Fibroblast of gingiva (primary cell): ENCODE measurements at regions not wholly inside any gene's neighbourhood (a gene's known extent, or its start where the extent isn't known, plus 50 kb on each side); places are given as distances from the start of the nearest gene placed in this dataset.
A peak's percentile ranks its signal among the peaks of the same experiment; 100 is the strongest.

Source experiments
- DNase-seq: peaks from one replicate; pipeline ENCODE4 v3.0.0-alpha.2; 2011; ENCODE audit warnings: low read depth

DNA sequence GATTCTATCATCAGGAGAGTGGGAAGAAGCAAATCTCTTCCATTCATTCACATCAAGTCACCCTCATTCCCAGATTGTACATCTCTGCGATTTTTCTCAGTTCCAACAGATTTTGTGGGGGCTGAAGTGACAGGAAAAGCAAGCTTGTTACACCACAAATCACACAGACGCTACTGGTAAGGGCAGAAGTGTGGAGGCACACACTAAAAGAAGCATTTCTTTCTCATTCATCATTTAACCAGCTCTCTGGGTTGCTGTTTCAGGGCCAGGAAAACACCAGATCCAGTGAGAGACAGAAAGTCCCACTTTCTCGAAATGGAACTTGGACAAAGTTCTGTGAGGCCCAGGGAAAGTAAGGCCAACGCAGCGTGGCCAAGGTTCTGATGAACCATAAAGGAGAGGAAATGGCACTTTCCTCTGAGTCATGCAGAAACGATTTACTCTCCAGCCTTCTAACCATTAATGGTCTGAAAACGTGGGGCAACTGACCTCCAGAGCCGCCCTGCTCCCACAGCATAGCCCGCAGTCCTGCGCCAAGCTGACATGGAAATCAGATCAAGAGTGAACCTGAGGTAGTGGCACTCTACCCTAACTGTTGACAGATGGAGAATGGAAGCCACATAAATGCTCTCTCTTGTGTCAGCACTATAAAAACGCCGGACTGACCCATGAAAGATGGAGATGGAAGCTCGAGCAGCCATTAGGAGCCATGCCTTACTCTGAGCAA lies 191.0 kb downstream of the C1D start:
- DNase-seq: peak; percentile 70

DNA sequence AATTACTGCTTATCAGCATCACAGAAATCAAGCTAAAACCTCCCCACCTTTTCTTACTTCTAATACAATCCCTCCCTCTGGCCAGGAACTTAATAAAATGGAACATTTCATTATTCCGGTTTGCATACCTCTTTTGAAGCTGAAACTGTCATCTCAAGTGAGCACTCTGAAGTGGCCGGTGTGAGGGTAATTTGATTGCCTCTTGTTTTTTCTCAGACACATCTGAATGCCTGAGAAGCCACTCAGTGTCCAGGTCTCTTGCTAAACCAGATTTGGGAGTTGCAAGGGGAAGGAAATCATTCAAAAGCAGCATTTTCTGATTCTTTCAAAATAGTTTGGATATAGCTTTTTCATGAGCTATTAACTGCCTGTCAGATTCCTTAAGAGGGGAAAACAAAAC lies 190.3 kb downstream of the C1D start:
- no peak for DNase-seq

DNA sequence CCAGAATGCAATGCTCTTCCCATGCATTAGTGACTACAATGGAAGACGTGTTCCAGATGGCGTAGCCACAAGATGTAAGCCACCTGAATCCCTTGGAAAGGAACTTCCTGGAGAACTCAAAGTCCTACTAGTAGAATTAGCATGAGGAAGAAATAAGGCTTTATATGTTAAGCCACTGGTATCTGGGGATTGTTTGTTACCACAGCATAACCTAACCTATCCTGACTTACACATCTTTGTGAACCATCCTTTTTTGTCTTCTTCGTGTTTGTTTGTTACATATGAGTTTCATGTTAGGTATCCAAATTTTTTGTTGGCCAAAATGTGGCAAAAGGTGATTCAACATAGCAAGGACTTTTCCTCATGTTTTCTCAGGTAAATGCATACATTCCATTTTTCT lies 188.9 kb downstream of the C1D start:
- no peak for DNase-seq

DNA sequence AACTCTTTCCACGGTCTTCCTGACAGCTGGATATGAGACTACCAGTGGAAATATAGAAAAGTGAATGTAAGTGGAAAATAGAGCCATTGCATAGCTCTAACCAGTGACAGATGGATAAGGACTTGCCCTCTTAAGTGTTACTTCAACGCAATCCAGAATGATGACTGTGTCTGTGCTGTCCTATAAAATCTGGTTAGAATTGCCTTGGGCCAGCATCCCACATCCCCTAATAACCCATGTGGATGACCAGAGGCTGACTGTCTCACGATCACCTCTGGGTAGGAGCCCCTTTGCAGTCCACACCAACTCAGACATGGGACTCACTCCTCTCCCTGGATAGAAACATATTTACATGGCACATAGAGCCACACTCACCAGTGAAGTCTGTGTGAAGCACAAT lies 186.6 kb downstream of the C1D start:
- DNase-seq: no peak

DNA sequence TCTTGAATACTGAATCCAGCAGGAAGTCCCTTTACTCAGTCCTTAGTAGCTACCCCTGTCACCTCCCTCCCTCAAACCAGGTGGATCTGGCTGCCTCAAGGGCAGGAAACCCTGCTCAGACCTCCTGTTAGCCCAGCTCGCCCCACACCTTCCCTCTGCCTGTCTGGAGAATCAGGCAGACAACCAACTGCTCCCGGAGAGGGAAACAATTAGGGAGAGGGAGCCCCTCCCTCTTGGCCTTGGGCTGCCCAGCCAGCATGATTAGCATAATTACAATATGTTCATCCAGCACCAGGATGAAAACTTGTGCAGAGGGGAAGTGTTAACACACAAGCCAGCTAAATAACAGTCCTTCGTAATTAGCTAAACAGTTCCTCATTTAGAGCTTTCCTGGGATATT lies 185.5 kb downstream of the C1D start:
- no peak for DNase-seq

DNA sequence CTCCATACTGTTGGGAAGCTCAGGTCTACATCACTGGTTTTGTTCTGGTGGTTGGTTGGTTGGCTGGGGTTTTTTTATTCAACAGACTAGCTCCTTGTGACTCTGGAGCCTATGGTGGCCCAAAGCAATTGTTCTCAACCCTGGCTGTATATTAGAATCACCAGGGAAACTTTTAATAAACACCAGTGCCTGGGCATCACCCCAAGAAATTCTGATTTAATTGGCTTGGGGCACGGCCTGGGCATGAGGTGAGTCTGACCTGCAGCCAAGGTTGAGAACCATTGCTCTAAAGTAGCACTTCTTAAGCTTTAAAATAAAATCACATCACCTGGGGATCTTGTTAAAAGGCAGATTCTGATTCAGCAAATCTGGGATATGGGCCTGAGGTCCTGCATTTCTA lies 184.1 kb downstream of the C1D start:
- DNase-seq: no peak

DNA sequence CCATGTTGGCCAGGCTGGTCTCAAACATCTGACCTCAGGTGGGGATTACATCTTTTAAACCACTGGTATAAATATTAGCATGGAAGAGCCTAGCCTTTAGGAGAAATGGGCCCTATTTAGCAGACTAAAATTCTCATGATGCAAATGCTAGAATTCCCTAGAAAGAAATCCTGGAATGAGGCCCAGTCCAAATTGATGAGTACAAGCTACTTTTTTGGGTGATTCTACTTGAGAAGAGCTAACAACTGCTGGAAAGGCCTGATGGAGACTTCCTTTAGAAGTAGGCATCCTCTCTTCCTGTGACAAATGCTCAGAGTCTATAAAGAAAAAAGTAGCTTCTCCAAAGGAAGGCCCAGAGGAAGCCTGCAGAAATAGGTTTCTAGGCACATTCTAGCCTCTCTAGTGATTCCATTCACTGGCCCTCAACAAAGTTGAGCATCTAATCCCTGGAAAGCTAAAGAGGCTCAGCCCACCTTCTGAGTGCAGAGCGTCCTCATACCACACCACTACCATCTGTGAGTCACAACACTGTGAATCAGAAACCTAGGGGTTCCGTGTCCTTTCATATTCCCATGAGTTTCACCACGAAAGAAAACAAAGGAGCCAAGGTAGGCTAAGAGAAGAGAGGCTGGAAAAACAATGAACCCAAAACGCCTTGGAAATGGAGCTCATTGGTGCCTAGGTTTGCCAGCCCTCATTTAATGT lies 183.1 kb downstream of the C1D start:
- no peak for DNase-seq

DNA sequence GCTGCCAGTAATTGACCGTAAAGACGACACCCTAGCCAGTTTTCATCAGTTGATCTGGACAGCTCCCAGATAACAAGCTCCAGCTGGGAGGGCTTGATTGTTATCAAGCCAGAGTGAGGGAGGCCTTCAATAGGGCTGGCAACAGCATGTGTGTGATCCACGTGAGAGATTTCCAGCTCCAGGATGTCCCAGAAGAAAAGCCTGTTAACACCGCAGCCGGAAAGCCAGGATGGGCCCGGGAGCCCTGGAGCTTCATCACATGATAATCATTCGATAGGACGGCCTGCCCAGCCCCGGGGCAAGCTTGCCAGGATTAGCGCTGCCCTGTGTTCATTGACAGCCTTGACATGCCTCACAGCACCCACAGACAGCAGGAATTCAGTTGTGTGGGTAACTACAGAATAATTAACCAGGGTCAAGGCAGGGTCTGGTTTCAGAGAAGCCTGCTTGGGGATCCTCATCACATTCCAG lies 182.5 kb downstream of the C1D start:
- no peak for DNase-seq

DNA sequence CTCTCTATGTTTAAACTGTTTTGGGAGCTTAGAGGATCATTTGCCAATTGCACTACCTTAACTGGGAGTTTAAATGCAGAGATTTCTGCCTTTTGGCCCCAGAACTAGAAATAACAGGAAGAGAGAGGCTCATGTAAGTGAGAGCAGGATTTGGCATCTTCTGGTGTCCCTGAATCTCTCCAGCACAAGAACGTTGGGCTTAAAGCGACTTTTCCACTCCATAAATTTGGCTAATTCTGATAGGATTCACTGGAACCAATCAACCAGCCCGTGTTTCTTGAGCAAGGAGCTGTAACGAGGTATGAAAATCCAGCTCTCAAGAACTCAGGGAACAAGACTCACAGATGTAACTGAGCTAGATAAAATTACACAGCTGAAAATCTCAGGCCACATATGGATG lies 181.0 kb downstream of the C1D start:
- DNase-seq: no peak

DNA sequence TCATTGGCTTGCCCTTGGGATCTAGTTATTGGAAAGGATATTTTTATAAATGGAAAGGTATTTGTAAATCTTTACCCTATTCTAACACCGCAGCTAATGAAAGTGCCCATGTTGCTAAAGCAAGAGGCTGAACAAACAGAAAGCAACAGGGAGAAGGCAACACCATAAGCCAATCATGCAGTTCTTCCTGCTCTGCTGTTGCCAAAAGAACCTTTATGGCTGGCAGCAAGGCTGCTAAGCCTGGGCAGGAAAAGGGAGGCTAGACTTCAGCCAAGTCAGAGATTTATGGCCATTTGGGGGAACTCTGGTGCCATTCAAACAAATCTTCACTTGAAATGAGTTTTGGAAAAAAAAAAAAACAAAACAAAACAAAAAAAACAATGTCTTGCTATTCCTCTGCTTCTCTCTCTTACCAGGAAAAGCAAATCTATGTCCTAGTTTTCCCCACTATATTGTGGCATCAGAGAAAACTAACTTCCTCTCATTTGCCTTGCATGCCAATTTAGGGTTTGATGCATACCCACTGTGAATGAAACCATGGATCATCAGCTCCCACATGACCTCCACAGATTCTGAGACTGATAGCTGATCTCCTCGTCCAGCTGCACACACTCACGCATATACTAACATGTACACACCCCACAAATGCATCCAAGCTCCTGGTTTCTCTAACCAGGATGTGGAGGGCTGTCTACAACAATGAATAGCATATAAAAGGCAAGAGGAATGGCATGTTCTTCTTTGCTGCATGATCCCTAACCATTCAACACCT lies 179.3 kb downstream of the C1D start:
- no peak for DNase-seq

DNA sequence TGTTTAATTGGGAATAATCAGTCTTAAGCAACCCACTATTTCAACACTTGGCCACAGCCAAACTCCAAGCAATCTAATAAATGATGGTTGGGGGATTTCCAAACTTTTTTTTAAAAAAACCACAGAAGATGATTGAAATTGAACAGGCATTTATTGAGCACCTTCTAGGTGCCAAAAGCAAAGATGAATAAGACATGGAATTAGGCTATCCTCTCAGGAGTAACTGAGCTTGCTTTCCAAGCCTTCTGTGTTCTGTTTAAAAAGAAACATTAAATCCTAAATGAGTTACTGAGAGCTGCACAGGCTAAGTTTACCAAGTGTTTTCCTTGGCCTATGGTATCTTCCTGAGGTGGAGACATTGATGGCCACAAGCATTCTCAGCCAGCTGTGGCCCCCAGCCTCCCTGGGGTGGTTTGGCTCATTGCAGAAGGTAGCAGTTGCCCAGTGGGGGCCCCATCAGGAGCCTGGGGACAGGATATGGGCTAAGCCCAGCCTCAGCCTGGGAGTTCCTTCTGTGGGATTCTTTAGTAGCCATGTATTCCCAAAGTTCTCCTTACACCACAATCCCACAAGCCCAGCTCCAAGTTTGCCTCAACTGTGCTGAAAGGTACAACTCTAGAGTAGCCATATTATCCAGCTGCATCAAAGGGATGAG lies 174.3 kb downstream of the C1D start:
- DNase-seq: no peak

DNA sequence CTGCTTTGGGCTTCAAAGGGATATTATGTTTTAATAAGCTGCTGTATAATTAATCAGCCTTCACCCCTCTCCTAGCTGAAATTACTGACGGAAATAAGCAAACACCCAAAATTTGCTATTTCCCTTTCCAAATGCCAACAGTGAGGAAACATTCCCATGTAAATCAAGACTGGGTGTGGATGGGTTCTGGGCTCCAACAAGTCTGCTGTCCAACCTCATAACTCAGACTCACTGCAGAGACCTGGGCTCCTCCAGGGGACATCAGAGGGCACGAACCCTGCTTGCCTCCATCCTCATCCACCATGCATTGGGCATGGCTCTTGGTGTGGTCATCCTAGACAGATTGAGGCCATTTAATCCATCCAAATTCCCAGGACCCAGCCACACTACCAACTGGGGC lies 173.7 kb downstream of the C1D start:
- no peak for DNase-seq

DNA sequence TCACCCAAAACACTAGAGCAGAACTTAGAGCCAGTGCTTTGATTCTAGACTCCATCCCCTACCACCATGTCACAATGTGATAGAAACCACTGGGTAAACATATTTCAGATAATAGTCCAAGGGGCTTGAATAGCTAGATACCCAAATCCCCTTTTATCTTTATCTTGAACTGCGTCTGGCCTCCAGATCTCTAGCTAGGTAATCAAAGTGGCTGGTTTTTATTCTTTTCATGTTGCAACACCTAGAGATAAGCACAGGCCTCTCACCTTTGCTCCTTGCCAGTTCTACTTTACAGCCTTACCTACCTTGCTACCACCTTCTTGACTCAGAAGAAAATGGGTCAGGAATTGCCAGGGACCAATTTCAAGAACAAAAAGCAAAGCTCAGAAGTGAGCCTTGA lies 171.2 kb downstream of the C1D start:
- no peak for DNase-seq

DNA sequence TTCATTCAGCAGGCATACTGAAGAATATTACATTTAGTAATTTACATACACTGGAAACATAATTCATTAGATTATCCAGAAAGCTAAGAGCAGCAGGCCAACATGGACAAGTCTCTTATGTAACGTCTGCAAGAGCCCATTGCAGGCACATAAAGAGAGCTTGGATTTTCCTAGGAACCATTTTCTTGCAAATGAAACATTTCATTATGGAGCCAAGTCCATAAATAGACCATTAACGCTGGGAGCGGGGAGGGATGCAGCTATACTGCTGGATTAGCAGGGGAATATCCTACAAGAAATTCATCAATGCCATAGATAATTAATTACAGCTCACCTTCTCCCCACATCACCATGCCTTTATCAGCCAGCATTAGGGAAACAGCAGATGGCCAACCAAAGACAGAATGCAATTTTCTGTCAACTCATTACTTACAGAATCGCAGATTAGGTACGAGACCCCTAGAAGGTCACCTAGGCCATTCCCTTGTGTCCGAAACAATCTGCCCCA lies 170.4 kb downstream of the C1D start:
- DNase-seq: no peak

DNA sequence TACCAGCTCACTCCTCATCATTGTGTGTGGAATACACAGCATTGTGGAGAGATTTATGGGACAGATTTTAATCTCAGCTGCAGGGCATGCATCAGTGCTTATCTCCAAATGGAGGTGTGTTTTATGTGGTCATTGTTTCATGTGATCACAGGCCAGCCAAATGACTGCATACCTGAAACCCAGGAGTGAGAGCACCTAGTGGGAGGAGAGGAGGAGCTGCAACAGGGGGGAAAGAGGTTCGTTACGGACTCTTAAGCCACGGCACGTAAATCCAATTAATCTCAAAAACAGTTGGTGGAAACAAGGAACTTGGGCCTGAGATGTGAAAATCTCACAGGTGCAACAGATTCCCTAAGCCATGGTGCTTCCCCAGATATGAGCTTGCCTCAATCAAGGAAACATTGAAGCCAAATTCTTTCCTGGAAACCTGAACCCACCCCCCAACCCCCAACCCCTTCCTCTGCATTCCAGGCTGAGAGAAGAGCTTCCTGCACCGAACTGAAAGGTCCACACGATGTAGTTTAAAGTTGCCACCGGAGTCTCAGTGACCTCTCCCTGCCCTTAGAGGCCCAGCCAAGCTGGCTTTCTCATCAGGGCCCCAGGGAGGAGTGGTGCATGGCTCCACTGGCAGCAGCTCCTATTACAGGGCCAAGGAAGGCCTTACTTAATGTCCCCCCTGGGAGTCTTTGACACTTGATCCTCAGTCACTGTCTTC lies 167.4 kb downstream of the C1D start:
- peak; percentile 46 for DNase-seq

DNA sequence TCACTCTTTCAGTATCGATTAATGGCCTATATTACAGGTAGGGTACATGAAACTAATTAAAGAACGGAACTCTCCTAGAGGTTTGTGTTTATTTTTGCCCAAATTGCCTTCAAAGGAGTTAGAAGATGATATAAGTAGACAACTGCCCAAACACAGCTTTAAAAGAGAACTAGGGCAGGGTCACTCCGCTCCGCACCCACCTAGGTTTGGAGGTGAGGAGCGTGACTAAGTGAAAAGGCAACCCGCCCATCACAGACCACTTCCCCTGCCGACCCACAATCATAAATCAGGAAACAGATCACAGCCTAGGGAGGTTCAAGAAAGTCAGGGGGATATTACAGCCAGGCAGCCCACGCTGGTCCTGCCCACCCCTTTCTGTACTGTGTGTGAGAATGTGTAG lies 166.7 kb downstream of the C1D start:
- DNase-seq: no peak

DNA sequence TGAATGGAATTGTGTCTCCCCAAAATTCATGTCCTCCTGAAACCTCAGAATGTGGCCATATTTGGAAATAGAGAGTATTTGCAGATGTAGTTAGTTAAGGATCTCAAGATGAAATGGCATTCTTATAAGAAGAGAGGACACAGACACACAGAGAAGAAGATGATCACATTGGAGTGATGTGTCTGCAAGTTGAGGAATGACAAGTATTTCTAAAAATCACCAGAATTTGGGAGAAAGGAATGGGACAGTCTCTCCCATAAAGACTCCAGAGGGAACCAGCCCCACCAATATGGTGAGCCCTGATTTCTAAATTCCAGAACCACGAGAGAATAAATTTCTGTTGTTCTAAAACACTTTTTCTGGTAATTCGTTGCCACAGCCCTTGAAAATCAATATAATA lies 166.3 kb downstream of the C1D start:
- no peak for DNase-seq

DNA sequence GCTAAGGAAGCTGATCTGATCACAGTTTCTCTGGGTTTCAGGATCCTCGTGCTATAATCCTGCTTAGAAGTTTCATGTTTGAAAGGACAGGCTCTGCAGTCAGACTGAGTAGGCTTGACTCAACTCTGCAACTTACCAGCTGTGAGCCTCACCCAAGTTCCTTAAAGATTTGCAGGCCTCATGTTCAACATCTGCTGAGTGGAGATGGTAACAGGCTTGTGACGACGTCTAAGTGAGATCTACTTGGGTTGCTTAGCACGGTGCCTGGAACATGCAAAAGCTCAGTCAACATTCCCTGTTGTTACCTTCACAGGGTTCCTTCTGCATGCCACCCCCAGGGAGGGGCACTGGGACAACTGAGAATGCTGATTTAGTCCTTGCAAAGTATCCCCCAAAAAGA lies 164.2 kb downstream of the C1D start:
- no peak for DNase-seq

DNA sequence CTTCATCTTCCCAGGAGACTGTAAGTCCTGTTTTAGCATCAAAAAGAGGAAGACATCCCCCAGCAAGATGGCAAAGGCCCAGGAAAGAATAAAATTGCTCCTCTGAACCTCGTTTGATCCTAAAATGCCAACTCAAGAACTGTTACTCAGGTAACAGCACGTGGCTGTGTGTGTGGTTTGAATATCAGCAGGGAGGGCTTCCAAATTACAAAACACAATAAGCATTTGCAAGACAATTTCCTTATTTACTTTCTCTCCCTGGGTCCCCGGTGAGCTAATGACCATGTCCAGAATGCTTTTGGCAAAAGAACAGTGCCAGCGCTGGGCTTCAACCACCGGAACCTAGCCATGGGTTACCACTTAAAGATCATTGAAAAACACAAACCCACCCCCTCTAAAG lies 163.6 kb downstream of the C1D start:
- DNase-seq: no peak

DNA sequence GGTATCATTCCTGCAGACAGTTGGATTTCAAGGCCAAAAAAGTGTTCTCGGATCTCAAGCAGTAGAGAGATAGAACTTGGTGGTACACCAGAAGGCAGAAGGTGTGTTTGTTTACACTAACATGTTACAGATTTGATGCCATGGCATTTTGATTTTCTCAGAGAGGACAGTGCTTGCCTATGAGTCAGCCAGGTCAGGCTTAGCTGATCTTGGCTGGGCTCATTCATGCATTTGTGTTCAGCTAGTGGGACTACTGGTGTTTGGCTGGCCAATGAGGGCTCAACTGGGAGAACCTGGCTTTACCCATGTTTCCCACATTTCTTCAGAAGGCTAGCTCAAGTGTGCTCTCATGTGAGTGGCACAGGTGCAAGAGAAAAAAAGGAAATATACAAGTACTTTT lies 162.0 kb downstream of the C1D start:
- no peak for DNase-seq

DNA sequence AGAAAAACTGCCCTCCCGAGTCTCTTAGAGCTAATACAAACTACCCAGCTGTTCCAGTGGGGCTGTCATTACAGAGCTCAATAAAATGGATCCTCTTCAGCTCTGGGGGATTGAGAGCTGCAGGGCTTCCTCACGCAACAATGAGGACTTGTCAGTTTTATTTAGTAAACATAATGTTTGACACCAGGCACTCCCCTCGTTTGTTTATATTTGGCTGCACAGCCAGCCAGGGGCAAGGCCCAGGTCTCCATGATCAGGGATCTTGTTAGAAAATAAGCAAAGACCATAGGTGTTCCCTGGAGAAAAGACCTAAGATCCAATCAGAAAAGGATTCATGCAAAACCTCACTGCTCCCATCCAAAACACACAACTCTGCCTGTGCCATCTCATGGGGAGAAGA lies 158.2 kb downstream of the C1D start:
- DNase-seq: no peak

DNA sequence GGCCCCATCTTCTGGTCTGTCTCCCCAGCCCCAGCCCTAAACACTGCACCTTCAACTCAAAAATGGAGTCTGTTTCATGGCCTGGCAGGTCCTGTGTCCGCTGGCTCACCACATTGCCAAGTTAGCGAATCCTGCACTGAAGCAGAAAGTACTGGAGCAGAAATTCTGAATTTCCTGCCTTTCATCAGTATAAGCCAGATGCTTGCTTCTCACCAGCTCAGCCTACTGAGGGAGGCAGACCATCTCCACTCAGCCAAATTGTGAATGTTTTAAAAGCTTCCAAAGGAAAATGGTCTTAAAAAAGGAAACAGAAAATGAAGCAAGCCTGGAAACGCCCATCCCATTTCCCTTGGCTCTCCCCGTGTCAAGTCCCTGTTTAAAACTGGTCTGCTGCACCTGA lies 157.8 kb downstream of the C1D start:
- DNase-seq: no peak
